Panc1 (cell line): ENCODE measurements at regions not wholly inside any gene's neighbourhood (a gene's known extent, or its start where the extent isn't known, plus 50 kb on each side); places are given as distances from the start of the nearest gene placed in this dataset.

Source experiments
- ATAC-seq: fragments of 200-7000 bp; cut with Tn5 transposase; 2 replicates; pipeline ENCODE4 v1.9.1; 2020; ENCODE audit warnings: mild to moderate bottlenecking, moderate library complexity
- BruUV-seq: library from RNA; stranded (reverse); fragments of 400-500 nt; replicated peaks from 2 replicates; lab custom pipeline; 2021; lab: Mats Ljungman, UMichigan
- CTCF ChIA-PET: fragments of 300-600 bp; sonication (Branson Sonifier 250); formaldehyde crosslinking; loops from one replicate; lab custom pipeline; 2022; ENCODE audit warnings: antibody characterized with exemption; lab: Charles Lee
- POLR2A ChIA-PET: fragments of 300-600 bp; sonication (Branson Sonifier 250); formaldehyde crosslinking; loops from one replicate; lab custom pipeline; 2022; ENCODE audit warnings: antibody characterized with exemption; lab: Charles Lee
- DNase-seq: peaks from one replicate; pipeline ENCODE4 v3.0.0-alpha.2; 2010; ENCODE audit warnings: low read depth, low spot score
- H3K27ac ChIP-seq: 2 replicates; pipeline ENCODE4 v1.5.1; 2011; ENCODE audit warnings: mild to moderate bottlenecking, low read length, inconsistent platforms
- H3K27me3 ChIP-seq: fragments of 200-500 bp; sonication (Bioruptor generic); 2 replicates; pipeline ENCODE4 v1.6.0; 2014; ENCODE audit warnings: low read length, inconsistent platforms; ENCODE audit not compliant: control insufficient read depth, insufficient read depth
- H3K36me3 ChIP-seq: fragments of 200-500 bp; sonication (Bioruptor generic); 2 replicates; pipeline ENCODE4 v1.5.1; 2014; ENCODE audit warnings: inconsistent platforms, mild to moderate bottlenecking, low read length, moderate library complexity; ENCODE audit not compliant: control insufficient read depth, insufficient read depth
- H3K4me1 ChIP-seq: 2 replicates; pipeline ENCODE4 v1.5.1; 2011; ENCODE audit warnings: inconsistent platforms, mild to moderate bottlenecking, low read length, moderate library complexity; ENCODE audit not compliant: control insufficient read depth, insufficient read depth
- H3K4me3 ChIP-seq, 2 experiments: 2 replicates each; pipeline ENCODE4 v1.5.1; 2011 to 2012; ENCODE audit warnings: low read depth in 2 of 2, low read length in 2 of 2, mild to moderate bottlenecking in 2 of 2, inconsistent platforms in 1 of 2, moderate library complexity in 1 of 2
- H3K9me3 ChIP-seq: fragments of 200-500 bp; sonication (Bioruptor generic); 2 replicates; pipeline ENCODE4 v1.5.1; 2014; ENCODE audit warnings: low read depth, mild to moderate bottlenecking, inconsistent platforms, low read length, moderate library complexity; ENCODE audit not compliant: control insufficient read depth, insufficient read depth
- POLR2AphosphoS5 ChIP-seq: IDR thresholded peaks from 2 replicates; pipeline ENCODE4 v1.6.1; 2012; ENCODE audit warnings: mild to moderate bottlenecking, low read depth, low read length, moderate library complexity
- SIN3A ChIP-seq: IDR thresholded peaks from 2 replicates; pipeline ENCODE4 v1.6.1; 2012; ENCODE audit warnings: low read depth, mild to moderate bottlenecking, low read length, moderate library complexity, borderline replicate concordance; ENCODE audit not compliant: insufficient read depth
- TCF7L2 ChIP-seq: IDR thresholded peaks from 2 replicates; pipeline ENCODE4 v1.6.1; 2011; ENCODE audit warnings: mild to moderate bottlenecking, low read depth, low read length, inconsistent platforms
- in situ Hi-C: cut with HindIII; loops from 2 replicates; pipeline ENCODE4 v1.10.0; 2016; ENCODE audit warnings: low sequenced_read_pairs, low pct_unique_long_range_greater_than_20kb
- intact Hi-C: fragments of 100-400 bp; cut with micrococcal nuclease; formaldehyde crosslinking; loops from one replicate; pipeline ENCODE4 v1.10.0; 2022; ENCODE audit not compliant: unreplicated experiment
- TF ChIP-seq, protein P1 (sequence below), 2 experiments: IDR thresholded peaks; 2 replicates each; pipeline ENCODE4 v1.6.1; 2011 to 2012; ENCODE audit warnings: low read depth in 2 of 2, control low read depth in 1 of 2, low read length in 1 of 2, mild to moderate bottlenecking in 1 of 2, moderate library complexity in 1 of 2; ENCODE audit not compliant: insufficient read depth in 1 of 2
- TF ChIP-seq, protein P2 (sequence below): fragments of 450-650 bp; IDR thresholded peaks from 2 replicates; pipeline ENCODE4 v1.5.1; 2017; ENCODE audit warnings: mild to moderate bottlenecking

DNA sequence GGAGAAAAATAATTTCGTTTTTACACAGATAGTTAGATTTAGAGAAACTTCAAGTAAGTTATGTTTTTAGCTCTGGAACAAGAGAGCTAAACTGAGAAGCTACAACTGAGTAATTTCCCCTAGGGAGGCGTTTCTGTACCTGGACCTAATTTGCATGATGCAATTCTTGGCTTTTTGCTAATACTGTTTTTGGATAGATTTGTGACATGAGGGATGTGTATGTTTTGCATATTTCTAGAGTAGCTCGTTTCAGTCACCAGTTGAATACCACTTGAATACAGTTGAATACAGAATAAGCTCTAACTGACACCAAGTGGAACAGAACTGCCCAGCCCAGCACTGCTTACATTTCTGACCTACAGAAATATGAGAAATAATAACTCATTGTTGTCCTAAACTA, 1227.9 kb upstream of the SPRY2 start:
- intact Hi-C loops: no loop called here
- no TSS peak for BruUV-seq

DNA sequence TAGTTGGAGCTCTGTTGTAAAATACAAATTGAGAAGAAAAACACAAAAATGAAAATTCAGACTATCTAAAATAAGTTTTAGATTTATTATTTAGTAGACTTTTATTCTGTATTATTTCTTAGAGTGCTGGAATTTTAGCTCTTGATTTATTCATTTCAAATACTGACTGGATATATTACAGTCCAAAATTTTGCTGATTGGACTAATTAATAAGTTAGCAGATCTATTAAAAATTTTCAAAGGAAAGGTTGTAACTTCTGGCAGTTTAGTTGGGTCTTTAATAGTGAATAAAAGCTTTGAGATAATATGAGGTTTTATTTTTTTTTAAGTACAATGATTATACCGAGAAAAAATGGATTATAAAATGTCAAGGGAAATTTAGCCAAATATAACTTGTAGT, 1224.9 kb upstream of the SPRY2 start:
- Histone ChIP-seq H3K27ac (no peak overlapping the region), H3K27me3 (no peaks in the 10 kb centered on the region), H3K4me3 (no peak overlapping the region), H3K36me3 (no peaks in the 10 kb centered on the region), H3K9me3 (no peaks in the 10 kb centered on the region), H3K4me1 (no peaks in the 10 kb centered on the region)
- CTCF ChIA-PET: no interaction called here
- in situ Hi-C loops (no loop called here), intact Hi-C loops (no loop called here)
- TF ChIP-seq, protein P1, sequence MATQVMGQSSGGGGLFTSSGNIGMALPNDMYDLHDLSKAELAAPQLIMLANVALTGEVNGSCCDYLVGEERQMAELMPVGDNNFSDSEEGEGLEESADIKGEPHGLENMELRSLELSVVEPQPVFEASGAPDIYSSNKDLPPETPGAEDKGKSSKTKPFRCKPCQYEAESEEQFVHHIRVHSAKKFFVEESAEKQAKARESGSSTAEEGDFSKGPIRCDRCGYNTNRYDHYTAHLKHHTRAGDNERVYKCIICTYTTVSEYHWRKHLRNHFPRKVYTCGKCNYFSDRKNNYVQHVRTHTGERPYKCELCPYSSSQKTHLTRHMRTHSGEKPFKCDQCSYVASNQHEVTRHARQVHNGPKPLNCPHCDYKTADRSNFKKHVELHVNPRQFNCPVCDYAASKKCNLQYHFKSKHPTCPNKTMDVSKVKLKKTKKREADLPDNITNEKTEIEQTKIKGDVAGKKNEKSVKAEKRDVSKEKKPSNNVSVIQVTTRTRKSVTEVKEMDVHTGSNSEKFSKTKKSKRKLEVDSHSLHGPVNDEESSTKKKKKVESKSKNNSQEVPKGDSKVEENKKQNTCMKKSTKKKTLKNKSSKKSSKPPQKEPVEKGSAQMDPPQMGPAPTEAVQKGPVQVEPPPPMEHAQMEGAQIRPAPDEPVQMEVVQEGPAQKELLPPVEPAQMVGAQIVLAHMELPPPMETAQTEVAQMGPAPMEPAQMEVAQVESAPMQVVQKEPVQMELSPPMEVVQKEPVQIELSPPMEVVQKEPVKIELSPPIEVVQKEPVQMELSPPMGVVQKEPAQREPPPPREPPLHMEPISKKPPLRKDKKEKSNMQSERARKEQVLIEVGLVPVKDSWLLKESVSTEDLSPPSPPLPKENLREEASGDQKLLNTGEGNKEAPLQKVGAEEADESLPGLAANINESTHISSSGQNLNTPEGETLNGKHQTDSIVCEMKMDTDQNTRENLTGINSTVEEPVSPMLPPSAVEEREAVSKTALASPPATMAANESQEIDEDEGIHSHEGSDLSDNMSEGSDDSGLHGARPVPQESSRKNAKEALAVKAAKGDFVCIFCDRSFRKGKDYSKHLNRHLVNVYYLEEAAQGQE (IDR thresholded peaks at IDR 0.05; ENCODE audit: insufficient read depth in 1 of 2, low read depth in 2 of 2, low read length in 1 of 2): no peak
- no peak for TF ChIP-seq TCF7L2
- TF ChIP-seq, protein P2, sequence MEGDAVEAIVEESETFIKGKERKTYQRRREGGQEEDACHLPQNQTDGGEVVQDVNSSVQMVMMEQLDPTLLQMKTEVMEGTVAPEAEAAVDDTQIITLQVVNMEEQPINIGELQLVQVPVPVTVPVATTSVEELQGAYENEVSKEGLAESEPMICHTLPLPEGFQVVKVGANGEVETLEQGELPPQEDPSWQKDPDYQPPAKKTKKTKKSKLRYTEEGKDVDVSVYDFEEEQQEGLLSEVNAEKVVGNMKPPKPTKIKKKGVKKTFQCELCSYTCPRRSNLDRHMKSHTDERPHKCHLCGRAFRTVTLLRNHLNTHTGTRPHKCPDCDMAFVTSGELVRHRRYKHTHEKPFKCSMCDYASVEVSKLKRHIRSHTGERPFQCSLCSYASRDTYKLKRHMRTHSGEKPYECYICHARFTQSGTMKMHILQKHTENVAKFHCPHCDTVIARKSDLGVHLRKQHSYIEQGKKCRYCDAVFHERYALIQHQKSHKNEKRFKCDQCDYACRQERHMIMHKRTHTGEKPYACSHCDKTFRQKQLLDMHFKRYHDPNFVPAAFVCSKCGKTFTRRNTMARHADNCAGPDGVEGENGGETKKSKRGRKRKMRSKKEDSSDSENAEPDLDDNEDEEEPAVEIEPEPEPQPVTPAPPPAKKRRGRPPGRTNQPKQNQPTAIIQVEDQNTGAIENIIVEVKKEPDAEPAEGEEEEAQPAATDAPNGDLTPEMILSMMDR: no peak
- no peak for TF ChIP-seq POLR2AphosphoS5
- TF ChIP-seq SIN3A: no peak
- no peak for ATAC-seq
- DNase-seq: no peak
- POLR2A ChIA-PET: no interaction called here
- no TSS peak for BruUV-seq

More for the DNA sequence above, 1227.9 kb upstream of the SPRY2 start:
- Histone ChIP-seq H3K27me3 (no peaks in the 10 kb centered on the region), H3K9me3 (no peaks in the 10 kb centered on the region), H3K36me3 (no peaks in the 10 kb centered on the region), H3K27ac (no peak overlapping the region), H3K4me1 (no peaks in the 10 kb centered on the region), H3K4me3 (no peak overlapping the region)
- ATAC-seq (no peak), DNase-seq (no peak)
- in situ Hi-C loops: no loop called here
- no peak for TF ChIP-seq TCF7L2
- TF ChIP-seq, protein P2: no peak
- no peak for TF ChIP-seq POLR2AphosphoS5
- TF ChIP-seq, protein P1 (IDR thresholded peaks at IDR 0.05; ENCODE audit: insufficient read depth in 1 of 2, low read depth in 2 of 2, low read length in 1 of 2): no peak
- no peak for TF ChIP-seq SIN3A
- ChIA-PET POLR2A (no interaction called here), CTCF (no interaction called here)
